ENCODE measurements at regions not wholly inside any gene's neighbourhood (a gene's known extent, or its start where the extent isn't known, plus 50 kb on each side); places are given as distances from the start of the nearest gene placed in this dataset.
"Not testable (repeated sequence)": the region's sequence is repeated elsewhere in the genome, so short reads cannot be mapped to it uniquely, and the experiment has no call there.

DNA sequence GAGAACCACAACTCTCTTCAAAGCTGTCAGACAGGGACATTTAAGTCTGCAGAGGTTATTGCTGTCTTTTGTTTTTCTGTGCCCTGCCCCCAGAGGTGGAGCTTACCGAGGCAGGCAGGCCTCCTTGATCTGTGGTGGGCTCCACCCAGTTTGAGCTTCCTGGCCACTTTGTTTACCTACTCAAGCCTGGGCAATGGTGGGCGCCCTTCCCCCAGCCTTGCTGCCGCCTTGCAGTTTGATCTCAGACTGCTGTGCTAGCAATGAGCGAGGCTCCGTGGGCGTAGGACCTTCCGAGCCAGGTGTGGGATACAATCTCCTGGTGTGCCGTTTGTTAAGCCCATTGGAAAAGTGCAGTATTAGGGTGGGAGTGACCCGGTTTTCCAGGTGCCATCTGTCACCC lies 822.1 kb downstream of the KCNMA1 start:
- DNase-seq (ENCODE audit: insufficient read length); FAIRE-seq: not testable (repeated sequence)

DNA sequence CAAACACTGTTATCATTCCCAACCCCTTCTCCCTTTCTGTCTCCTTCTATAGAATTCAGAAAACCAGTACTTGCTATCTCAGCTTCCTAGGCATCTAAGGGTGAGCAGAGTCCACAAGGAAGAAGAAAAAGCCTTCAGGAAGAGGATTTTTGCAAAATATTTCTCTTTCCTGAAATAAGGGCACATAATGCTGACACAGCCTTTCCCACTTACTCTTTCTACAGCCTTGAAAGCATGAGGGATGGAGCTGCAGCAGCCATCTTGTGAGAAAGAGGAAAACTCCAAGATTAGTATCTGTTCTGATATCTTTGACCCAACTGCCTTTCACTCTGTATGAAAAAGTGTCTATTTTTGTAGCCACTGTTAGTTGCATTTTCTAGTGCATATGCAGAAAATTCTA lies 826.2 kb downstream of the KCNMA1 start:
- no peak for TF ChIP-seq TAF1 (IDR thresholded peaks at IDR 0.05; ENCODE audit: borderline replicate concordance, low read depth, low read length)
- no peak for TF ChIP-seq POLR2AphosphoS5 (IDR thresholded peaks at IDR 0.05; ENCODE audit: low read depth, low read length)
- no peak for TF ChIP-seq POLR2A (IDR thresholded peaks at IDR 0.05; ENCODE audit: low read depth, low read length)
- DNase-seq (ENCODE audit: insufficient read length), result no peak
- FAIRE-seq, result no peak

DNA sequence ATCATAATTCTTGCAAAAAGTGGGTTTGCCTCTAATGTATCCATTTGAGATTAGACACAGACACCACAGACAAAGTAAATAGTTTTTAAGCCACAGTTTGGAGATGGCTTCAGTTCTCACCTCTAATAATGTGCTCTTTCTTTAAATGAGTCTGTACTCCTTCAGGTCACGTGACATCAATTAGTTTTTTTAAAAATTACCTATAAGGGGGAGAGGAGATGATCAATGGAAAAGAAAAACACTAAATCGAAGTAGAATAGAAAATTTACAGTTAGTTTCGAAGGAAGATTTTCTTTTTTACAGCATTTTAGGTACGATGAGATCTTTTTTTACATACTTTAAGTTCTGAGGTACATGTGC lies 849.2 kb downstream of the KCNMA1 start:
- DNase-seq (ENCODE audit: insufficient read length), result no peak
- TF ChIP-seq TAF1 (IDR thresholded peaks at IDR 0.05; ENCODE audit: borderline replicate concordance, low read depth, low read length) (no peak), POLR2A (IDR thresholded peaks at IDR 0.05; ENCODE audit: low read depth, low read length) (no peak), POLR2AphosphoS5 (IDR thresholded peaks at IDR 0.05; ENCODE audit: low read depth, low read length) (no peak)
- FAIRE-seq, result no peak

DNA sequence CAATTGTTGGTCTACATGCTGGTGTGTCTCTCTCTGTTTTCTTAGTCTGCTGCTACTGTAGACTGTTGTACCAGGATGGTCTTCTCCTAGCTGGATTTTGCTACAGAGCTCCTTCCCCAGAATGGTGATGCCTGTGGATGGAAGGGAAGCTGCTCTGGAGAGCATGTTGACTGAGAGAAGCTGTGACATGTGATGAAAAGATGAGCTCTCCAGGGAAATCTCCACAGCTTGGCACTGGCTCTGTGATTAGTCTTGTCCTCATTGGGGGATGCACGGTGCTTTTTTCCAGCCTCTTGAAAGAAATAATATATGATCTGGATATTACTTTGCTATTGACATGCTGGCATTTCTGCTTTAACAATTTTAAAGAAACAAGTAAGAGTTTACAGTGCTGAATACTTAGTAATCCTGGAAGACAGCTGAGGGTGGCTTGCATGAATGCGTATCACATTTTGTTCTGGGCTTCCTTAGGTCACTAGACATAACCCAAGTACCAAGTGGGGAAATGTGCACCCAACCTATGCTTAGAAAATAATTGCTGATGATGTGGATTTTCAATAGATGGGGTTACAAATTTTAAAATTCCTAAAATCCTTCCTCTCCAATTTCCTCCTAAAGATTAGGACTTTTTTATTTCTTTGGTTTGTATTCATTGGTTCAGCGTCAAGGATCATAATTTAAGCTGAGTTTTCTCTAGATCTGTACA lies 849.7 kb downstream of the KCNMA1 start:
- FAIRE-seq (peak; percentile 27), DNase-seq (ENCODE audit: insufficient read length) (no peak)
- TF ChIP-seq POLR2AphosphoS5 (IDR thresholded peaks at IDR 0.05; ENCODE audit: low read depth, low read length) (no peak), TAF1 (IDR thresholded peaks at IDR 0.05; ENCODE audit: borderline replicate concordance, low read depth, low read length) (no peak), POLR2A (IDR thresholded peaks at IDR 0.05; ENCODE audit: low read depth, low read length) (no peak)

DNA sequence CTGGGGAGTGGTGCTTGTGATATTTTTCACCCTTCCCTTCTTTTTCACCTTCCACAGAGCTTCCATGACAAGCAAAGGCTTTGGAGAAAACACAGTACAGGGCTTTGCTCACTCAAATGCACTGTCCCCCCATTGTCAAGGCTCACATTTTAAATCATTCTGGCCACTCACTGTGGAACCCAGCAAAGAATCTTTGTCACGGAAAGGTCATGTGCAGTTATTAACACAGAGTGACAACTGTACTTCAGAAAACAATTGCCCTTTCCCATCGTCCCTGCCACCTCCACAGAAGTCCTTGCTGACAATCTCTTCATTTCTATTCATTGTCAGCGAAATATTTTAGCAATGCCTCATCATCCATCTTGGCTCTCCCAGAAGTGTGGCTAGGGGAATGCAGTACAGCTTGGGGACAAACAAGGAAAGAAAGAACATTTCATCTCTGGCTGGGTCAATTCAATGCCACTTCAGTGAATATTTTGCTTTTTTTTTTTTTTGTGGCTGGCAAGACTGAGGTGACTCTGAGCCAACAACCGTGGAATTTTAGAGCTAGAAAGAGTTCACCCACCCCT lies 851.0 kb downstream of the KCNMA1 start:
- no peak for FAIRE-seq
- no peak for DNase-seq (ENCODE audit: insufficient read length)
- TF ChIP-seq POLR2AphosphoS5 (IDR thresholded peaks at IDR 0.05; ENCODE audit: low read depth, low read length), result no peak
- no peak for TF ChIP-seq TAF1 (IDR thresholded peaks at IDR 0.05; ENCODE audit: borderline replicate concordance, low read depth, low read length)
- TF ChIP-seq POLR2A (IDR thresholded peaks at IDR 0.05; ENCODE audit: low read depth, low read length), result no peak

DNA sequence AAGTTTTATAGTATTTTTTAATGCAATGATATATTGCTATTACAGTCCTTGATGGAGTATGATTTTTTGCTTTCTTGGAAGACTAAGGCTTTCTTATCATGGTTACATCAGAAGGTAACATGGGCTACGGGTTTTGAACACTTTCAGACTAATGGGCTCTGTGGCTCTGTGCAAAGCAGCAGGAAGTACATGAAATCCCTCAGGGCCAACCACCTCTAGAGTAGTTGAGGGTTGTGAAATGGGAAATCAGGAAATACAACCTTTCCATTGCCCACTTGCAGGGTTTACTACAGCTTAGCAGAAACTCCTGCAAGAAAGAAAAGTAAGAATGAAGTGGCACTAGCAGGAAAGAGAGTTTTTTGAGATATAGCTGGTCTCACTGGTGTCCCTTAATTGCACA lies 853.5 kb downstream of the KCNMA1 start:
- DNase-seq (ENCODE audit: insufficient read length) (no peak), FAIRE-seq (no peak)
- no peak for TF ChIP-seq TAF1 (IDR thresholded peaks at IDR 0.05; ENCODE audit: borderline replicate concordance, low read depth, low read length)
- TF ChIP-seq POLR2A (IDR thresholded peaks at IDR 0.05; ENCODE audit: low read depth, low read length), result no peak

DNA sequence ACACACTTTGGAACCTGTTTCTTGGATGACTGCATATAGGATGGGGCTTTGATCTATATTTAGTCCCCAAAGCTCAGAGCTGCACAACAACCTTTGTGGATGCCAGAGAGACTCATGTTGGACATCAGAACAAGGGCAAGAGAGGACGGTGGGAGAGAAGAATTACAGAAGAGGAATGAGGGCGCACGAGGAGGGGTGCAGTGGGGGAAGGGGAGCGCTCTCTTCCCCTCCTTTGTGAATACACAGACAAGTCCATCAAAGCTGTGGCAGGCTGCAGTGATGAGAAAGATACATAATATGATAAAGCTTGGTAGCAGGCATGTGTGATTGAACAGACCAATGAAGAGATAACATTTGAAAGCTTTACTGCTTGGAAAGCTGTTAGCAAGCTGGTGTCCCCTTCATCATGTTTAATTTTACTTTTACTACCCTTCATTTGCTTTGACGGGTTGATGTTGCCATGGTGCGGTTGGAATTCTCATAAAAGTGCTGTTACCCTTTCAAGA lies 857.8 kb downstream of the KCNMA1 start:
- no peak for DNase-seq (ENCODE audit: insufficient read length)
- TF ChIP-seq POLR2AphosphoS5 (IDR thresholded peaks at IDR 0.05; ENCODE audit: low read depth, low read length) (no peak), POLR2A (IDR thresholded peaks at IDR 0.05; ENCODE audit: low read depth, low read length) (no peak), TAF1 (IDR thresholded peaks at IDR 0.05; ENCODE audit: borderline replicate concordance, low read depth, low read length) (no peak)
- FAIRE-seq, result no peak

DNA sequence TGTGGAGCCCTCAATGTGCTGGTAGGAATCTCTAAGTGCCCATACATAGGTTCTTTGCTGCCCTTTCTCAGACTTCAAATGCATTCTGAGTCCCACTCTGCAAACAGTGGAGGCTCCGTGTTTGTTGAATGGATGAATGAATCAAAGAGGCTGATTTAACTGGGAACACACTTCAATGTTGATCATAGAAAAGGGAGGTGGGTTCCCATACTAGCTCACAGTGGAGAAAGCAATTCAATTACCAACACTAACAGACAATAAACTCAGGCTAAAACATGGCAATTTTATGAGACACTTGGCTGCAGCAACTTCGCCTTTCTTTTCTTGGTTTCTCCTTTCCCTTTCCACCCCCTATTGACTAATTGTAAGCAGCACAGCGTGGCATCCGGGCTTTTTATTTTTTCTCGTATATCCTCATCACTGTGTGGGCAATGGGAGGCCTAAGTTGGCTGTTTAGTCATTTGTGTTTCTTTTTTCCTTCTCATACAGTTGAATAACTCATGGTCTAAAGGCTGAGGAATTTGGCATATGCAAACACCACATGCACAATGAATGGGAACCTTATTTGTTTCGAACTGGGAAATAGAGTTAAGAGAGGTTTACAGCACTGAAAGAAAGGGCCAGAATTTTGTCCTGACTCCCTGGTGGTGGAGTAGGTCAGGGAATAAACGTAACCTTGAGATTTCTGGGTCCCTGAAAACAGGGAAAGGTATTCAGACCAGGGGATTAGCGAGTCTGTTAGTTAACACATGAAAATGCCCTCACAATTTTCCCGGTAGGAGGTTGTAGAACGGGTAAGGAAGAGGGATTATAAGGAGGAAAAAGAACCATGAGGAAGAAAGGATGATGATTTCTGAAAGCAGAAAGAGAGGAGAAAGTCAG lies 858.5 kb downstream of the KCNMA1 start:
- no peak for DNase-seq (ENCODE audit: insufficient read length)
- TF ChIP-seq POLR2A (IDR thresholded peaks at IDR 0.05; ENCODE audit: low read depth, low read length) (no peak), POLR2AphosphoS5 (IDR thresholded peaks at IDR 0.05; ENCODE audit: low read depth, low read length) (no peak), TAF1 (IDR thresholded peaks at IDR 0.05; ENCODE audit: borderline replicate concordance, low read depth, low read length) (no peak)
- FAIRE-seq, result no peak

DNA sequence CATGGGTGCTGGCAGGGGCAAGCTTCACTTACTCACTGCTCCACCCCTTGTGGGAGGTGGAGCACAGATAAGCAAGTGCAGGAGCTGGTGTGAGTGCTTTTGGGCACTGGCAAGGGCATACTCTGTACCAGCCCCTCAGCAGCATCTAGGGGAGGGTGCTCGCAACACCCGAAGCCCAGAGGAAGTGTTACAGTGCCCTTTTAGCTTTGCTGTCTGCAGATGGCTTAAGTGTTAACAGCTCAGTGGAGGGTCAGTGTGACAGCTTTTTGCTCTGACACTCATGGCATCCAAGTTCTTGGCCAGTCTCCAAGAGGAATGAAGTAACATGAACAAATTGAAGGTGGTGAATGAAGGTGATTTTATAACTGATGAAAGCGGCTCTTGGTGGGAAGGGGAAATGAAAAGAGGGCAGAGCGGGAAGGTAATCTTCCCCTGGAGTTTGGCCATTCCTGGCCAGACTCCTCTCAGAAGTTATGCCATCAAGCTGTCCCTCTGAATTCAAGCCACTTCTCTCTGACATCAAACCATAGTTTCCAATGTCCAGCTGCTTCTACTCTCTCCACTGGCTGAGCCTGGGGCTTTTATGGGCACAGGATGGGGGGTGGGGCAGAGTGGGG lies 862.5 kb downstream of the KCNMA1 start:
- FAIRE-seq, result no peak
- TF ChIP-seq POLR2AphosphoS5 (IDR thresholded peaks at IDR 0.05; ENCODE audit: low read depth, low read length) (no peak), TAF1 (IDR thresholded peaks at IDR 0.05; ENCODE audit: borderline replicate concordance, low read depth, low read length) (no peak), POLR2A (IDR thresholded peaks at IDR 0.05; ENCODE audit: low read depth, low read length) (no peak)
- no peak for DNase-seq (ENCODE audit: insufficient read length)

DNA sequence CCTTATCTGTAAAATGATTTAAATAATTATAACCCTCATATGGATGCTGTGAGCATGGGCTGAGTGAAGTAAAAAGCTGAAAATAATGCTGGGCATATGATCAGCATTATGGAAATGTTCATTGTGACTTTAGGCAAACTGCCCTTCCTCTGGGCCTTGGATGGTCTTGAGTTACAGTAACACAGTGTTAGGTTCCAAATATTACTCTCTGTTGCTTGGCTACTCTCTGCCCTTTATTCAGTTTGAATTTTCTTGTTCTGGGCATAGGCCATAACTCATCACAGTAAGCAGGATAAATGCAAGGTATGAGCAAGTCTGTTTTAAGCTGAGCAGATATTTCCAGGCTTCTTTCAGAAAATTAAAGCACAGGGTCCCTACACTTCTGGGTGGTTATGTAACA lies 868.0 kb downstream of the KCNMA1 start:
- DNase-seq (ENCODE audit: insufficient read length) (no peak), FAIRE-seq (no peak)
- TF ChIP-seq POLR2A (IDR thresholded peaks at IDR 0.05; ENCODE audit: low read depth, low read length) (no peak), TAF1 (IDR thresholded peaks at IDR 0.05; ENCODE audit: borderline replicate concordance, low read depth, low read length) (no peak), POLR2AphosphoS5 (IDR thresholded peaks at IDR 0.05; ENCODE audit: low read depth, low read length) (no peak)

DNA sequence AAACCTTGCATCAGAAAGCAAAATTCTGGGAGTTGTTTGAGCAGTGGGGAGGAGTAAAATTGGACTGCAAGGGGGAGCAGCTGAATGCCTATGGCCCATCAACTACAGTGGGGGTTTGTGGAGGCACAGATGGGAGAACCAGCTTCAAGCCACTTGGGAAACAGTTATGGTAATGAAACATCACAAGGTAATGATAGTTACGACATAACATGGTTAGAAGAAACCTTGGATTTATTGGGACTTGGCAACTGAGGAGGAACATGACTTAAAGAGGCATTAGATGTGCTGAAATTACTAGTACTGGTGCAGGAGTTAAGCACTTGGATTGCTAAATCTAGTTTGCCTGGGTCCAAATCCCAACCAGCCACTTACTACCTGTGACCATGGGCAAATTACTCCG lies 868.4 kb downstream of the KCNMA1 start:
- DNase-seq (ENCODE audit: insufficient read length) (no peak), FAIRE-seq (no peak)
- TF ChIP-seq POLR2AphosphoS5 (IDR thresholded peaks at IDR 0.05; ENCODE audit: low read depth, low read length) (no peak), TAF1 (IDR thresholded peaks at IDR 0.05; ENCODE audit: borderline replicate concordance, low read depth, low read length) (no peak), POLR2A (IDR thresholded peaks at IDR 0.05; ENCODE audit: low read depth, low read length) (no peak)
